HG03066 (cell line): ENCODE measurements at regions not wholly inside any gene's neighbourhood (a gene's known extent, or its start where the extent isn't known, plus 50 kb on each side); places are given as distances from the start of the nearest gene placed in this dataset.
"Not testable (repeated sequence)": the region's sequence is repeated elsewhere in the genome, so short reads cannot be mapped to it uniquely, and the experiment has no call there.

ENCODE experiments used
- ATAC-seq: cut with Tn5 transposase; IDR thresholded peaks from one replicate; pipeline ENCODE4 v1.9.1; 2021; ENCODE audit warnings: low read depth; ENCODE audit not compliant: unreplicated experiment

GRCh38 chr3:188972310-188972709 is 199.5 kb upstream of the TPRG1 start:
- ATAC-seq, result no peak

GRCh38 chr3:188974856-188975599 is 196.7 kb upstream of the TPRG1 start:
- ATAC-seq, result no peak

GRCh38 chr3:188975600-188976314 is 196.0 kb upstream of the TPRG1 start:
- ATAC-seq, result no peak

GRCh38 chr3:188976407-188976806 is 195.4 kb upstream of the TPRG1 start:
- ATAC-seq, result no peak

GRCh38 chr3:188978421-188979171 is 193.2 kb upstream of the TPRG1 start:
- ATAC-seq, result no peak

GRCh38 chr3:188979248-188979647 is 192.5 kb upstream of the TPRG1 start:
- ATAC-seq, result no peak

- no peak for ATAC-seq
Measured at GRCh38 chr3:188979669-188980310, 192.0 kb upstream of the TPRG1 start.

- ATAC-seq, result no peak
Measured at GRCh38 chr3:188993181-188993580, 178.6 kb upstream of the TPRG1 start.

- no peak for ATAC-seq
Measured at GRCh38 chr3:189001559-189001958, 170.2 kb upstream of the TPRG1 start.

- no peak for ATAC-seq
Measured at GRCh38 chr3:189003410-189003809, 168.4 kb upstream of the TPRG1 start.

GRCh38 chr3:189013224-189013888 is 158.4 kb upstream of the TPRG1 start:
- no peak for ATAC-seq

- no peak for ATAC-seq
Measured at GRCh38 chr3:189014526-189014925, 157.2 kb upstream of the TPRG1 start.

GRCh38 chr3:189022576-189023466 is 148.9 kb upstream of the TPRG1 start:
- ATAC-seq, result not testable (repeated sequence)

- no peak for ATAC-seq
Measured at GRCh38 chr3:189025866-189026265, 145.9 kb upstream of the TPRG1 start.

GRCh38 chr3:189027626-189028155 is 144.1 kb upstream of the TPRG1 start:
- no peak for ATAC-seq

- ATAC-seq, result no peak
Measured at GRCh38 chr3:189038773-189039745, 132.7 kb upstream of the TPRG1 start.

- no peak for ATAC-seq
Measured at GRCh38 chr3:189040656-189041335, 131.0 kb upstream of the TPRG1 start.
